ENCODE measurements at regions not wholly inside any gene's neighbourhood (a gene's known extent, or its start where the extent isn't known, plus 50 kb on each side); places are given as distances from the start of the nearest gene placed in this dataset.

DNA sequence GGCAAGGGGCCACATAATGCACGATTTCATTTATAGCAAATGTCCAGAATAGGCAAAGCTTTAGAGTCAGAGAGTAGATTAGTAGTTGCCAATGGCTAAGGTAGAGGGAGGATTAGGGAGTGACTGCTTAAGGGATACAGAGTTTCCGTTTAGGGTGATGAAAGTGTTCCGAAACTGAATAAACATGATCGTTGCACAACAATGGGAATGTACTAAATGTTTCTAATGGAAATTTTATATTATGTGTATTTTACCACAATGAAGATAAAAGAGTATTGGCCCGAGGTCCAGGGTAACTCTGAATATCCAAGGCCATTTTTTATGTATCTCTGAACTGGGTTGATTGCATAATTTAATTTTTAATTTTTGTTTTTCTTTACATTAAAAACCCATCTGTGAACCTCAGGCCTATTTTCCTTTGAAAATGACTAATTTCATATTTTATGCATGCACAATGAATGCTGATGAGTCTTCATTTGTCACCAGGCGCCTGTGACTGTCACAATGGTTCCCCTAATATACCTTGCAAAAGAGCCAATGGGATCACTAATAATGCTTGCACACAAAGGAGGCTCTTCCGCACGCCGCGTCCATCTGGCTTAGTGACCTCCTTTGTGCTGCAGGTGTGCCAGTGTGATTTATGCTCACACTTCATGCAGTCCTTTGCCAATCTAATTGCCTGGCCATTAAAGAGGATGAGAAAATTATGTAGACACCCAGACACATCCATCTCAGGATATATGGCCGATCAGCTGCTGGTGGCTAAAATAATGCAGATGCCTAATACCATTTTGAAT, 612.5 kb downstream of the CDH26 start:
- TF ChIP-seq GABPA (IDR thresholded peaks at IDR 0.05; ENCODE audit: low read depth): no peak
- TF ChIP-seq, protein P1, sequence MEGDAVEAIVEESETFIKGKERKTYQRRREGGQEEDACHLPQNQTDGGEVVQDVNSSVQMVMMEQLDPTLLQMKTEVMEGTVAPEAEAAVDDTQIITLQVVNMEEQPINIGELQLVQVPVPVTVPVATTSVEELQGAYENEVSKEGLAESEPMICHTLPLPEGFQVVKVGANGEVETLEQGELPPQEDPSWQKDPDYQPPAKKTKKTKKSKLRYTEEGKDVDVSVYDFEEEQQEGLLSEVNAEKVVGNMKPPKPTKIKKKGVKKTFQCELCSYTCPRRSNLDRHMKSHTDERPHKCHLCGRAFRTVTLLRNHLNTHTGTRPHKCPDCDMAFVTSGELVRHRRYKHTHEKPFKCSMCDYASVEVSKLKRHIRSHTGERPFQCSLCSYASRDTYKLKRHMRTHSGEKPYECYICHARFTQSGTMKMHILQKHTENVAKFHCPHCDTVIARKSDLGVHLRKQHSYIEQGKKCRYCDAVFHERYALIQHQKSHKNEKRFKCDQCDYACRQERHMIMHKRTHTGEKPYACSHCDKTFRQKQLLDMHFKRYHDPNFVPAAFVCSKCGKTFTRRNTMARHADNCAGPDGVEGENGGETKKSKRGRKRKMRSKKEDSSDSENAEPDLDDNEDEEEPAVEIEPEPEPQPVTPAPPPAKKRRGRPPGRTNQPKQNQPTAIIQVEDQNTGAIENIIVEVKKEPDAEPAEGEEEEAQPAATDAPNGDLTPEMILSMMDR (IDR thresholded peaks at IDR 0.05): no peak
- TF ChIP-seq, protein P2, sequence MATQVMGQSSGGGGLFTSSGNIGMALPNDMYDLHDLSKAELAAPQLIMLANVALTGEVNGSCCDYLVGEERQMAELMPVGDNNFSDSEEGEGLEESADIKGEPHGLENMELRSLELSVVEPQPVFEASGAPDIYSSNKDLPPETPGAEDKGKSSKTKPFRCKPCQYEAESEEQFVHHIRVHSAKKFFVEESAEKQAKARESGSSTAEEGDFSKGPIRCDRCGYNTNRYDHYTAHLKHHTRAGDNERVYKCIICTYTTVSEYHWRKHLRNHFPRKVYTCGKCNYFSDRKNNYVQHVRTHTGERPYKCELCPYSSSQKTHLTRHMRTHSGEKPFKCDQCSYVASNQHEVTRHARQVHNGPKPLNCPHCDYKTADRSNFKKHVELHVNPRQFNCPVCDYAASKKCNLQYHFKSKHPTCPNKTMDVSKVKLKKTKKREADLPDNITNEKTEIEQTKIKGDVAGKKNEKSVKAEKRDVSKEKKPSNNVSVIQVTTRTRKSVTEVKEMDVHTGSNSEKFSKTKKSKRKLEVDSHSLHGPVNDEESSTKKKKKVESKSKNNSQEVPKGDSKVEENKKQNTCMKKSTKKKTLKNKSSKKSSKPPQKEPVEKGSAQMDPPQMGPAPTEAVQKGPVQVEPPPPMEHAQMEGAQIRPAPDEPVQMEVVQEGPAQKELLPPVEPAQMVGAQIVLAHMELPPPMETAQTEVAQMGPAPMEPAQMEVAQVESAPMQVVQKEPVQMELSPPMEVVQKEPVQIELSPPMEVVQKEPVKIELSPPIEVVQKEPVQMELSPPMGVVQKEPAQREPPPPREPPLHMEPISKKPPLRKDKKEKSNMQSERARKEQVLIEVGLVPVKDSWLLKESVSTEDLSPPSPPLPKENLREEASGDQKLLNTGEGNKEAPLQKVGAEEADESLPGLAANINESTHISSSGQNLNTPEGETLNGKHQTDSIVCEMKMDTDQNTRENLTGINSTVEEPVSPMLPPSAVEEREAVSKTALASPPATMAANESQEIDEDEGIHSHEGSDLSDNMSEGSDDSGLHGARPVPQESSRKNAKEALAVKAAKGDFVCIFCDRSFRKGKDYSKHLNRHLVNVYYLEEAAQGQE (IDR thresholded peaks at IDR 0.05; ENCODE audit: low read depth, low read length): no peak
- TF ChIP-seq MXI1 (IDR thresholded peaks at IDR 0.05; ENCODE audit: low read depth, low read length): no peak
- TF ChIP-seq, protein P3, sequence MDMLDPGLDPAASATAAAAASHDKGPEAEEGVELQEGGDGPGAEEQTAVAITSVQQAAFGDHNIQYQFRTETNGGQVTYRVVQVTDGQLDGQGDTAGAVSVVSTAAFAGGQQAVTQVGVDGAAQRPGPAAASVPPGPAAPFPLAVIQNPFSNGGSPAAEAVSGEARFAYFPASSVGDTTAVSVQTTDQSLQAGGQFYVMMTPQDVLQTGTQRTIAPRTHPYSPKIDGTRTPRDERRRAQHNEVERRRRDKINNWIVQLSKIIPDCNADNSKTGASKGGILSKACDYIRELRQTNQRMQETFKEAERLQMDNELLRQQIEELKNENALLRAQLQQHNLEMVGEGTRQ (IDR thresholded peaks at IDR 0.05; ENCODE audit: borderline replicate concordance, low read depth, low read length): no peak
- no peak for TF ChIP-seq ELF1 (IDR thresholded peaks at IDR 0.05)
- no peak for TF ChIP-seq TAF1 (IDR thresholded peaks at IDR 0.05; ENCODE audit: borderline replicate concordance, low read depth, low read length)
- TF ChIP-seq RAD21 (IDR thresholded peaks at IDR 0.05; ENCODE audit: low read length): no peak
- no peak for TF ChIP-seq RFX5 (IDR thresholded peaks at IDR 0.05; ENCODE audit: low read length)

Data from SK-N-SH (cell line).